Neuron (in vitro differentiated cells): ENCODE measurements at regions not wholly inside any gene's neighbourhood (a gene's known extent, or its start where the extent isn't known, plus 50 kb on each side); places are given as distances from the start of the nearest gene placed in this dataset.
"Not testable (repeated sequence)": the region's sequence is repeated elsewhere in the genome, so short reads cannot be mapped to it uniquely, and the experiment has no call there.

Experiments
- H2AFZ ChIP-seq: one replicate; pipeline ENCODE4 v1.6.1; 2013; ENCODE audit warnings: low read depth, mild to moderate bottlenecking, inconsistent platforms, low read length, moderate library complexity
- H3K27me3 ChIP-seq: one replicate; pipeline ENCODE4 v1.6.1; 2013; ENCODE audit warnings: low read length; ENCODE audit not compliant: insufficient read depth
- H3K36me3 ChIP-seq: one replicate; pipeline ENCODE4 v1.6.1; 2013; ENCODE audit warnings: low read length; ENCODE audit not compliant: insufficient read depth
- H3K4me1 ChIP-seq: one replicate; pipeline ENCODE4 v1.6.1; 2013; ENCODE audit warnings: low read length; ENCODE audit not compliant: insufficient read depth
- H3K4me3 ChIP-seq: 2 replicates; pipeline ENCODE4 v1.5.1; 2013; ENCODE audit warnings: mild to moderate bottlenecking, low read length, moderate library complexity
- H3K9me3 ChIP-seq: one replicate; pipeline ENCODE4 v1.6.1; 2013; ENCODE audit warnings: low read length

DNA sequence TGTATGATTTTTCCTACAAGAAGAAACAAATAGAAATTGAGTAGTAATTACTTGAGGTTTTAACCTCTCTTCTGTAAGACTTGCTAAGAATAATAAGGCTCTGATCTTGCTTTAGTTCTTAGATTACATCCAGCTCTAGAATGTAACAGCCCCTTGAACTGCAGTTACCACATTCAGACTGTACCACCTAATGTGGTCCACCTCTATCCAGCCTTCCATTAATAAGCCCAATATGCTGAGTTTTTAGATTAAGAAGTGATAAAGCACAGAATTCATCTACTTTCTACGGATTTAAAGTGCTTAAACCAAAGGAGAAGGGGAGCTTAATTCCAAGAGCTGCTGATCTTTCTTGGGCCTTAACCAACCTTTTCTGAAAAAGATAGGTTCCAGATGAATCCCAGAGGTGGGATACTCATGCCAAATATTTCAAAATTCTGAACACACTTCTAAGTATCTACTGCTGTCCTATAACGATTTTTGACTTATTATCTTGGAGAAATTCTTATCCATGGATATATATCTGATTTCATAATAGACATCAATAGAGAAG lies 131.5 kb downstream of the ZNF608 start:
- H2AFZ ChIP-seq: no peak overlapping the region
- H3K4me1 ChIP-seq: peaks cover 7% of the 10 kb centered on the region
- H3K9me3 ChIP-seq: no peaks in the 10 kb centered on the region
- no peaks in the 10 kb centered on the region for H3K36me3 ChIP-seq
- no peaks in the 10 kb centered on the region for H3K27me3 ChIP-seq
- no peak overlapping the region for H3K4me3 ChIP-seq

DNA sequence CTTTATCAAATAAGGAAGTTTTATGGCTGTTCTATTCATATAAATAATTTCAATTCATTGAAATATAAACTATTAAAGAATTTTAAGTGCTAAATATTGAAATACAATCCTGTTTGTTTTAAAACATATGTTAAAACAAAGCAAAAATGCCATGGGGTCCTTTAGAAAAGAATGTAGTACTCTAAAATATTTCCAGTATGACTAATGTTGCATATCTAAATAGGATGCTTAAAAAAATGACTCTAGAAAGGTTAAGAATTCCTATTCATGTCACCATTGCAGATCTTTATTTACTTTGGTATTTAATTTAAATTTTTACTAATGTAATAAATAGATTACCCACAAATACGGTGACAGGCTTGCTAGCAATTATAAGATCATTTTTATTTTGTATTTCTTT lies 132.3 kb downstream of the ZNF608 start:
- H3K36me3 ChIP-seq: no peaks in the 10 kb centered on the region
- no peak overlapping the region for H3K4me3 ChIP-seq
- no peaks in the 10 kb centered on the region for H3K9me3 ChIP-seq
- peaks cover 7% of the 10 kb centered on the region for H3K4me1 ChIP-seq
- no peaks in the 10 kb centered on the region for H3K27me3 ChIP-seq
- no peak overlapping the region for H2AFZ ChIP-seq

DNA sequence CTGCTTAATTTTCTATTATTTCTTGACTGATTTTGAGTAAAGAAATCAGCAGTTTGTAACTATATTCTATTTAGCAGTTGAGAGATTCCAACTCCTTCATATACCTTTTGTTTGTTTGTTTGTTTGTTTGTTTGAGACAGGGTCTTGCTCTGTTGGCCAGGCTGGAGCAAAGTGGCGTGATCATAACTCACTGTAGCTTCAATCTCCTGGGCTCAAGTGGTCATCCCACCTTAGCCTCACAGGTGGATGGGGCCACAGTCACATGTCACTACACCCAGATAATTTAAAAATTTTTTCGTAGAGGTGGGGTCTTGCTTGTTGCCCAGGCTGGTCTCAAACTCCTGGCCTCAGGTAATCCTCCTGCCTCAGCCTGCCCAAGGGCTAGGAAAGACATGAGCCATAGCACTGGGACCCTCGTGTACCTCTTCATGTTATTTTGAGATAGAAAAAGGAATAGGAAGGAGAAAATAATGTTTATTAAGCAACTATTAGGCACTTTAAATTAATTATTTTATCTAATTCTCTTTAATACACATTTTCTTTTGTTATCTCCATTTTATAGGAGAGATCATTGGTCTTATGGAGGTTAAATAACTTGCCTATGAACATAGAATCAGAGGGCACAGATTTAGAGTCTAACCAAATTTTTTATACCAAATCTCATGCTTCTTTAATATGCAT lies 133.0 kb downstream of the ZNF608 start:
- Histone ChIP-seq H3K36me3 (no peaks in the 10 kb centered on the region), H3K27me3 (no peaks in the 10 kb centered on the region), H3K4me1 (peaks cover 7% of the 10 kb centered on the region), H3K9me3 (no peaks in the 10 kb centered on the region), H3K4me3 (no peak overlapping the region), H2AFZ (no peak overlapping the region)

DNA sequence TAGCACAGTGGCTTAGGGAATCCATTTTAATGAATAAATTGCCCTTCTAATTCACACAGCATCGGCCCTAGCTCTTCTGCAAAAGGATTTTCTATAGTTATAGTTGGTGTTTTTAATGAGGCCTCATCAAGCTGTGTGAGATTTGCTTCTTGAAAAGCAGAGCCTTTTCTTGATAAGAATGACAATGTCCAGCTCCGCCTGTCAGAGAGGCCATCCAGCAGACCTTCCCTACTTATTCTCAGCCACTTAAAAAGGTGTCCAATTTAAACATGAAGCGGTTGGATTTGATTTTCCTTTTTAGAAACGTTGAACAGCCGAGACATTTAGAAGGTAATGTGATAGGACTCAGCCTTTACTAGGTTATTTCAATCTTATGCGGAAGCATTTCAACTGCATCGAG lies 134.4 kb downstream of the ZNF608 start:
- no peaks in the 10 kb centered on the region for H3K9me3 ChIP-seq
- H3K4me1 ChIP-seq: peaks cover 7% of the 10 kb centered on the region
- H3K27me3 ChIP-seq: no peaks in the 10 kb centered on the region
- H3K4me3 ChIP-seq: no peak overlapping the region
- H3K36me3 ChIP-seq: no peaks in the 10 kb centered on the region
- H2AFZ ChIP-seq: no peak overlapping the region

DNA sequence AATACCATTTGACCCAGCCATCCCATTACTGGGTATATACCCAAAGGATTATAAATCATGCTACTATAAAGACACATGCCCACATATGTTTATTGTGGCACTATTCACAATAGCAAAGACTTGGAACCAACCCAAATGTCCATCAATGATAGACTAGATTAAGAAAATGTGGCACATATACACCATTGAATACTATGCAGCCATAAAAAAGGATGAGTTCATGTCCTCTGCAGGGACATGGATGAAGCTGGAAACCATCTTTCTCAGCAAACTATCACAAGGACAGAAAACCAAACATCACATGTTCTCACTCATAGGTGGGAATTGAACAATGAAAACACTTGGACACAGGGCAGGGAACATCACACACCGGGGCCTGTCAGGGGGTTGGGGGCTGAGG lies 135.2 kb downstream of the ZNF608 start:
- not testable (repeated sequence) for H2AFZ ChIP-seq, H3K27me3 ChIP-seq, H3K9me3 ChIP-seq, H3K36me3 ChIP-seq, H3K4me3 ChIP-seq
- H3K4me1 ChIP-seq: peaks cover 13% of the 10 kb centered on the region

DNA sequence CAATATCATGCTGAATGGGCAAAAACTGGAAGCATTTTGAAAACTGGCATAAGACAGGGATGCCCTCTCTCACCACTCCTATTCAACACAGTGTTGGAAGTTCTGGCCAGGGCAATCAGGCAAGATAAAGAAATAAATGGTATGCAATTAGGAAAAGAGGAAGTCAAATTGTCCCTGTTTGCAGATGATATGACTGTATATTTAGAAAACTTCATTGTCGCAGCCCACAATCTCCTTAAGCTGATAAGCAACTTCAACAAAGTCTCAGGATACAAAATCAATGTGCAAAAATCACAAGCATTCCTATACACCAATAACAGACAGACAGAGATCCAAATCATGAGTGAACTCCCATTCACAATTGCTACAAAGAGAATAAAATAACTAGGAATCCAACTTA lies 136.8 kb downstream of the ZNF608 start:
- not testable (repeated sequence) for H3K9me3 ChIP-seq, H3K36me3 ChIP-seq, H2AFZ ChIP-seq, H3K4me3 ChIP-seq, H3K27me3 ChIP-seq
- peaks cover 26% of the 10 kb centered on the region for H3K4me1 ChIP-seq

DNA sequence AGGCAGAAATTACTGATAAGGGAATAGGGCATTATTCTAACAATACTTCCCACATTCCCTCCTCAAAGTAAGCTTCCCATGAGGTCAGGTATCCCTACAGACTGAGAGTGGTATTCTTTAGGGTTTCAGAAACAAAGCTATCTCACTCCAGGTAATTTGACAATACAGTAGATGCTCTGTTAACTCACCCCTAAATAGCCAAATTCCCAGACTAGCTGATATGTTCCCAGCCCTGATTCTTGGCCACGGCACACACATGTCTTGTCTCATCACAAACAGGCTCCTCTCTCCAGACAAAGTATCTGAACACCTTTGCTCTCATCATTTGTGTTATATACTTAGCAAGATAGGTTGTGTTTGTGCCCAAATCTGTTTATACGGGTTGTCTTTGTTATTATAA lies 139.9 kb downstream of the ZNF608 start:
- H2AFZ ChIP-seq: no peak overlapping the region
- peaks cover 3% of the 10 kb centered on the region for H3K9me3 ChIP-seq
- no peak overlapping the region for H3K4me3 ChIP-seq
- no peaks in the 10 kb centered on the region for H3K36me3 ChIP-seq
- no peaks in the 10 kb centered on the region for H3K27me3 ChIP-seq
- H3K4me1 ChIP-seq: peaks cover 27% of the 10 kb centered on the region

DNA sequence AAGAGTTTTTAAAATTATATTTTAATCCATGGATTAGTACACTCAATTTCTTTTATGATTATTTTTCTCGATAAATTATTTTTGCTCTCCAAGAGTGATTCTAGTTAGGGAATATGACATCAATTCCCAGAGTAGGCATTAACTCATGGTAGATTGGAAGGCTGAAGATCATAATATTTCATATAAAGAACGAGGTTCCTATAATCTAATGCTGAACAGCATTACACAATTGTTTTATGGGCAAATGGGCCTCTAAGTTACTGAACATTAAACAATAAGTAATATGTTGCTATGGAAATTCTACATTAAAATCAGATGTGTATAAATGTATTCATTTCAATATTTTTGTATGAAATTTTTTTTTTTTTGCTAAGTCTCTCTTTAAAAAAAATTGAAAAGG lies 140.3 kb downstream of the ZNF608 start:
- Histone ChIP-seq H3K36me3 (no peaks in the 10 kb centered on the region), H3K4me1 (peaks cover 27% of the 10 kb centered on the region), H3K9me3 (peaks cover 3% of the 10 kb centered on the region), H2AFZ (no peak overlapping the region), H3K27me3 (no peaks in the 10 kb centered on the region), H3K4me3 (no peak overlapping the region)

DNA sequence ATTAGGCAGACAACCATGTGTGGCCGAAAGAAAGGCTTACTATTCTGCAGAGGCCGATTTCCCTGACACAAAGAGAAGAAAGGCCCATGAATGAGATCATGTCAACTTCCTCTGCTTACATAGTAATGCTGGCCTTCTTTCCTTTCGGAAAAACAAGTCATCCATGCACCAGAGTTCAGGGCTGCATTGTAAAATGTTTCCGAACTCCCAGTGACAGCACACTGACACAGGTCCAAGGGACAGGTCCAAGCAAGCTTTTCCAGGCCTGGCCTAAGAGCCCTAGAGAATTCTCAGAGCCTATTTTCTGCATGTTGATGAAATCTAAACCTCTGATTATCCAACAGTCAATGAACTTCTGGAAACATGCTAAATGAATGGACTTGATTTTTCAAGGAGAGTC lies 140.9 kb downstream of the ZNF608 start:
- H3K36me3 ChIP-seq: no peaks in the 10 kb centered on the region
- H3K27me3 ChIP-seq: no peaks in the 10 kb centered on the region
- H2AFZ ChIP-seq: no peak overlapping the region
- no peak overlapping the region for H3K4me3 ChIP-seq
- H3K9me3 ChIP-seq: peaks cover 3% of the 10 kb centered on the region
- peaks cover 27% of the 10 kb centered on the region for H3K4me1 ChIP-seq

DNA sequence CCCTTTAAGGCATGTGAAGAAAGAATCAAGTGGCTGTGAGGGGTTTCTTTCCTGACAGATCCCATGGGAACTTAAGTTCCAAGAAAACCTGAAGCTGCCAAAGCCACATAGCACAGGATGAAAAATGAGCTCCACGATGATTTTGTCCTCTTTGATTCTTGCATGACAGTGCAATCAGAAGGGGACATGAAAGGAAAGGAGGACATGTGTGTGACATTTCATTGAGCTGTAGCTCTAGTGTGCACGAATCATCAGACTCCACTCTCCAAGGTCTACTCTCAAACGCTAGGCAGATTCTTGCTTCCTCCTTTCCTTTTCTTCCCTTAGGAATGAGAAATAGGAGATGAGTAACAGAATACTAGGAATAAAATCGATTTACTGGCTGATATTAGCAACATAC lies 142.0 kb downstream of the ZNF608 start:
- Histone ChIP-seq H3K4me3 (no peak overlapping the region), H3K27me3 (no peaks in the 10 kb centered on the region), H3K9me3 (peaks cover 3% of the 10 kb centered on the region), H2AFZ (no peak overlapping the region), H3K36me3 (no peaks in the 10 kb centered on the region), H3K4me1 (peaks cover 34% of the 10 kb centered on the region)

DNA sequence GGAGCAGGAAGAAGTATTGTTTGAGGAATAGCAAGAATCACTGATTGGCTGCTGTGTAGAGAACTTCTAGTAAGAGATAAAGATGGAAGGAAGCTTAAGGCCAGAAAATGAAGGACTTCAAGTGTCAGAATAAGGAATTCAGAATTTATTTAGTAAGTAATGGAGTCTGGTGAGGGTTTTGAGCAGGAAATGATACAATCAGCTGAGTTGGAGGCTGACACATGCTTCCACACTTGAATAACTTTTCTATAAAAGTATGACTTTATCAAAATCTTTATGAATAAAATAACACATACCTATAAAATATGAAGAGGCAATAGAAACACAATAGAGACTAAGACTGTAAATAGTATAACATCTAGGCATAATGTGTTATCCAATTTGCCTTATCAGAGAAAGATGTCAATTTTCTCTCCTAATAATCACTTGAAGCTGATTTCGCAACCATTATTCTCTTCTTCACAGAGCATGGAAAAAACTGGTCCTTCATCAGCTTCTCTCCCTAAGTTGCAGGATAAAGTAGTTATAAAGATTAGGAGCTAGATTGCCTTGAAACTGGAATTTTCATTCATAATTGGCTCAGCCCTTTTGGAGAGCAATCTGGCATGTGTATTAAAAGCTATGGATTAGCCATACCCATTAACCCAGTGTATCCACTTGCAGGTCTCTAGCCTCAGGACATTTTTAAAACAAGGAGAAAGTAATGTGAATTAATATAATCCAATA lies 143.4 kb downstream of the ZNF608 start:
- no peaks in the 10 kb centered on the region for H3K36me3 ChIP-seq
- H3K9me3 ChIP-seq: peaks cover 3% of the 10 kb centered on the region
- no peak overlapping the region for H2AFZ ChIP-seq
- H3K4me3 ChIP-seq: no peak overlapping the region
- H3K4me1 ChIP-seq: peaks cover 41% of the 10 kb centered on the region
- no peaks in the 10 kb centered on the region for H3K27me3 ChIP-seq

DNA sequence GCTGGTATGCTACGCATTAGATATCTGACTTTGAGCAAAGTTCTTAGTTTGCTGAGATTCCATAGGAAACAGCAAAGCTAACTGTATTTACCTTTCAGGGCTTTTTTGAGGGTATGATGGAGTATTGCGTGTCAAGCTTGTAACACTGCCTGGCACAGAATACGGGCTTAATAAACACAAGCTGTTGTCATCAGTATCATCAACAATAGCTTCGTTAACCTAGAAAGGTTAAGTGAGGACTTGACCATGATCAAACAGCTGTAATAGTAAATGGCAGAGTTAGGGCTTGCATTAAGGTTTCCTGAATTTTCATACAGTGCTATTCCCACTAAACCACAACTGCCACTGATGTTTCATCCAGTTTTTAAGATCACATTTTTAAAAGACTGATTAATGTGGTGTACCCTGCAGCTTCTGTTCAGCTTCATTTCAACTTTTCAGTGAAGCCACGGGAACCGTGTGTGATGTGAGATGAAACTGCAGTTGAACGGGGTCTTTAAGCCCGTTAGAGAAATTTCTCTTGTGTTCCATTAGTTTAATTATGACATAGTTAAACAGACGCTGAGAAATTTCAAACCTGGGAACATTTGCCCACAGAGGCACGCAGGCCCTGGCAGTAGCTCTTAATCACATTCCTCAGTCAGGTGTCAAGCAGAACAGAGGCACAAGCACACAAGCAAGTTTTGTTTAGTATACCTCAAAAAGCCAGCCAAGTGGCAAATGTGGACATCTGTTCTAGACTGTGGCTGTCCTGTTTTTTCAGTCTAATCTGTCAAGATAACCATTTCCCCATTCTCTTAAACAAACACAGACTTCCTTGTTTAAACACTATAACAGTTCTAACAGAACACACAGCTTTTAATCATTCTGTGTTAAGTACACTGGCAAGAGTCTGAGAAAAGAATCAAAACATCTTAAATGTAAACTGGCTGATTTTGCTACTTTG lies 147.1 kb downstream of the ZNF608 start:
- H3K4me1 ChIP-seq: peaks cover 24% of the 10 kb centered on the region
- H3K4me3 ChIP-seq: no peak overlapping the region
- peaks cover 3% of the 10 kb centered on the region for H3K9me3 ChIP-seq
- no peaks in the 10 kb centered on the region for H3K27me3 ChIP-seq
- H3K36me3 ChIP-seq: no peaks in the 10 kb centered on the region
- no peak overlapping the region for H2AFZ ChIP-seq
